DOHH2 (cell line): ENCODE measurements at regions not wholly inside any gene's neighbourhood (a gene's known extent, or its start where the extent isn't known, plus 50 kb on each side); places are given as distances from the start of the nearest gene placed in this dataset.

Source experiments
- H3F3A ChIP-seq: fragments of 200-600 bp; sonication (generic), shearing (Covaris generic); 2 replicates; pipeline ENCODE4 v1.6.0; 2016; ENCODE audit warnings: antibody characterized with exemption, mild to moderate bottlenecking; ENCODE audit not compliant: control insufficient read depth, insufficient read depth
- H3K27ac ChIP-seq: fragments of 200-600 bp; sonication (generic); 2 replicates; pipeline ENCODE4 v1.5.1; 2014; ENCODE audit warnings: low read depth, mild to moderate bottlenecking, low read length, moderate library complexity
- H3K27me3 ChIP-seq: fragments of 200-600 bp; sonication (generic); 2 replicates; pipeline ENCODE4 v1.6.1; 2014; ENCODE audit warnings: mild to moderate bottlenecking, low read length, mixed read lengths; ENCODE audit not compliant: control insufficient read depth
- H3K36me3 ChIP-seq: fragments of 200-600 bp; sonication (generic); 2 replicates; pipeline ENCODE4 v1.6.1; 2014; ENCODE audit warnings: mild to moderate bottlenecking, low read length, moderate library complexity, mixed read lengths; ENCODE audit not compliant: control insufficient read depth
- H3K4me1 ChIP-seq: fragments of 200-600 bp; sonication (generic); 2 replicates; pipeline ENCODE4 v1.6.1; 2014; ENCODE audit warnings: mild to moderate bottlenecking, low read length, mixed read lengths; ENCODE audit not compliant: control insufficient read depth
- H3K4me2 ChIP-seq: fragments of 200-600 bp; sonication (generic); 2 replicates; pipeline ENCODE4 v1.6.0; 2014; ENCODE audit warnings: mild to moderate bottlenecking, low read length, moderate library complexity
- H3K4me3 ChIP-seq: fragments of 200-600 bp; sonication (generic); 2 replicates; pipeline ENCODE4 v1.5.1; 2014; ENCODE audit warnings: mild to moderate bottlenecking, low read length, mixed read lengths
- H3K79me2 ChIP-seq: fragments of 200-600 bp; sonication (generic); 2 replicates; pipeline ENCODE4 v1.6.1; 2014; ENCODE audit warnings: mild to moderate bottlenecking, low read length, mixed read lengths; ENCODE audit not compliant: control insufficient read depth
- H3K9me2 ChIP-seq: fragments of 200-600 bp; sonication (generic); replicated peaks from 2 replicates; pipeline ENCODE4 v1.6.1; 2014; ENCODE audit warnings: mild to moderate bottlenecking, low read length, mixed read lengths; ENCODE audit not compliant: control insufficient read depth
- H3K9me3 ChIP-seq: fragments of 200-600 bp; sonication (generic); 2 replicates; pipeline ENCODE4 v1.6.1; 2014; ENCODE audit warnings: antibody characterized with exemption, low read length, mixed read lengths; ENCODE audit not compliant: control insufficient read depth, insufficient read depth
- H4K20me1 ChIP-seq: fragments of 200-600 bp; sonication (generic); 2 replicates; pipeline ENCODE4 v1.6.0; 2014; ENCODE audit warnings: low read depth, mild to moderate bottlenecking, antibody characterized with exemption, low read length, moderate library complexity; ENCODE audit not compliant: control insufficient read depth, insufficient read depth
- CTCF ChIP-seq: fragments of 200-600 bp; sonication (generic); IDR thresholded peaks from one replicate; pipeline ENCODE4 v1.5.1; 2014; ENCODE audit warnings: antibody characterized with exemption, mild to moderate bottlenecking, low read depth, low read length; ENCODE audit not compliant: poor library complexity, severe bottlenecking
- EZH2phosphoT487 ChIP-seq: fragments of 200-600 bp; sonication (generic); IDR thresholded peaks from 2 replicates; pipeline ENCODE4 v1.6.1; 2017; ENCODE audit warnings: borderline replicate concordance, mild to moderate bottlenecking, antibody characterized with exemption, low read length, moderate library complexity, mixed read lengths

GRCh38 chr14:38121320-38122020, 86.2 kb upstream of the SSTR1 start:
- no peaks in the 10 kb centered on the region for H3K79me2 ChIP-seq
- no peaks in the 10 kb centered on the region for H4K20me1 ChIP-seq
- peaks cover 19% of the 10 kb centered on the region for H3F3A ChIP-seq
- H3K9me3 ChIP-seq = peaks cover 24% of the 10 kb centered on the region
- no peaks in the 10 kb centered on the region for H3K27me3 ChIP-seq
- H3K4me1 ChIP-seq = peaks cover 66% of the 10 kb centered on the region
- TF ChIP-seq EZH2phosphoT487 = no peak
- TF ChIP-seq CTCF = no peak
- H3K9me2 ChIP-seq = no peaks in the 10 kb centered on the region
- H3K4me3 ChIP-seq = peak overlapping the region; percentile 2; the same call in 1 of the 2 replicates
- peak overlapping the region; percentile 36 for H3K4me2 ChIP-seq
- H3K27ac ChIP-seq = peak overlapping the region; percentile 11; the same call in 1 of the 2 replicates
- H3K36me3 ChIP-seq = peaks cover 75% of the 10 kb centered on the region

GRCh38 chr14:38122241-38122640, 85.5 kb upstream of the SSTR1 start:
- H3K27me3 ChIP-seq = no peaks in the 10 kb centered on the region
- H3K36me3 ChIP-seq = peaks cover 78% of the 10 kb centered on the region
- H3K9me2 ChIP-seq = no peaks in the 10 kb centered on the region
- no peaks in the 10 kb centered on the region for H3K79me2 ChIP-seq
- H3F3A ChIP-seq = peaks cover 26% of the 10 kb centered on the region
- 0 out of 2 replicates have a peak overlapping the region, but pooled peaks have one; percentile 36 for H3K4me2 ChIP-seq
- H3K27ac ChIP-seq = no peak overlapping the region
- H3K4me1 ChIP-seq = peaks cover 73% of the 10 kb centered on the region
- H3K4me3 ChIP-seq = no peak overlapping the region
- H4K20me1 ChIP-seq = no peaks in the 10 kb centered on the region
- TF ChIP-seq CTCF (no peak), EZH2phosphoT487 (no peak)
- H3K9me3 ChIP-seq = peaks cover 21% of the 10 kb centered on the region

- no peak for TF ChIP-seq EZH2phosphoT487
- no peak for TF ChIP-seq CTCF
- Histone ChIP-seq H3K4me1 (peaks cover 96% of the 10 kb centered on the region), H3K9me3 (peaks cover 15% of the 10 kb centered on the region), H3K36me3 (peaks cover 79% of the 10 kb centered on the region), H3K4me3 (peak overlapping the region; percentile 62), H3K27me3 (no peaks in the 10 kb centered on the region), H3K79me2 (no peaks in the 10 kb centered on the region), H3K4me2 (peak overlapping the region; percentile 80), H4K20me1 (no peaks in the 10 kb centered on the region), H3K27ac (peak overlapping the region; percentile 92), H3F3A (peaks cover 36% of the 10 kb centered on the region), H3K9me2 (no peaks in the 10 kb centered on the region)
These were observed 83.2 kb upstream of the SSTR1 start for GRCh38 chr14:38124506-38124905.
